Suprapubic skin (tissue), 4 donors: ENCODE measurements at regions not wholly inside any gene's neighbourhood (a gene's known extent, or its start where the extent isn't known, plus 50 kb on each side); places are given as distances from the start of the nearest gene placed in this dataset.

Source experiments
- DNase-seq, 2 donors: peaks; one replicate each; pipeline ENCODE4 v3.0.0-alpha.2; 2019; ENCODE audit warnings: low spot score in 2 of 2
- H3K27ac ChIP-seq: fragments of 200-600 bp; sonication (generic); one replicate; pipeline ENCODE4 v1.5.1; 2019
- H3K27me3 ChIP-seq: fragments of 200-600 bp; sonication (generic); one replicate; pipeline ENCODE4 v1.5.1; 2019
- H3K36me3 ChIP-seq: fragments of 200-600 bp; sonication (generic); one replicate; pipeline ENCODE4 v1.5.1; 2019
- H3K4me1 ChIP-seq: fragments of 200-600 bp; sonication (generic); one replicate; pipeline ENCODE4 v1.5.1; 2019
- H3K4me3 ChIP-seq: fragments of 200-600 bp; sonication (generic); one replicate; pipeline ENCODE4 v1.5.1; 2019; ENCODE audit warnings: mild to moderate bottlenecking
- H3K9me3 ChIP-seq: fragments of 200-600 bp; sonication (generic); one replicate; pipeline ENCODE4 v1.5.1; 2019
- EP300 ChIP-seq: sonication (generic); formaldehyde crosslinking; IDR thresholded peaks from one replicate; pipeline ENCODE4 v1.6.1; 2017; ENCODE audit warnings: antibody characterized with exemption
- POLR2A ChIP-seq, 2 donors: fragments of 450-650 bp; IDR thresholded peaks; one replicate each; pipeline ENCODE4 v1.6.1; 2017; ENCODE audit warnings: antibody characterized with exemption in 2 of 2, mild to moderate bottlenecking in 2 of 2, moderate library complexity in 2 of 2
- POLR2AphosphoS5 ChIP-seq, 3 donors: sonication (generic); formaldehyde crosslinking; IDR thresholded peaks; one replicate each; pipeline ENCODE4 v1.6.1; 2017; ENCODE audit warnings: antibody characterized with exemption in 3 of 3
- WGBS: methylation state at CpG from one replicate; pipeline ENCODE4 v1.1.5; 2018; 5-methylcytosine and 5-hydroxymethylcytosine counted together
- TF ChIP-seq, protein P1 (sequence below), 2 donors: fragments of 200-600 bp in 1 of 2; fragments of 450-650 bp in 1 of 2; sonication (generic) in 1 of 2; IDR thresholded peaks; one replicate each; pipeline ENCODE4 v1.5.1; 2016 to 2019; ENCODE audit warnings: antibody characterized with exemption in 2 of 2, mild to moderate bottlenecking in 1 of 2, moderate library complexity in 1 of 2

DNA sequence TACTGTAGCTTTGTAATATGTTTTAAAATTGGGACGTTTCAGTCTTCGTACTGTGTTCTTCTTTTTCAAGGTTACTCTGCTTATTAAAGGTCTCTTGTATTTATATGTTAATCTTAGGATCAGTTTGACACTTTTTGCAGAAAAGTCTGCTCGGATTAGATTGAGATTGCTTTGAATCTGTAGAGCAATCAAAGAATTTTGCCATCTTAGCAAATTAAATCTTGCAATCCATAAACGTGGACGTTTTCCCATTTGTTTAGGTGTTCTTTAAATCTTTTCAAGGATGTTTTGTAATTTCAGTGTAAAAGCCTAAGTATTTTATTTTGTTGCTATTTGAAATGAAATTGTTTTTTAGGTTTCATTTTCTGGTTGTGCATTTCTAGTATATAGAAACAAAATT lies 78.0 kb upstream of the GTSF1L start:
- H3K4me1 ChIP-seq = no peaks in the 10 kb centered on the region
- H3K9me3 ChIP-seq = peaks cover 24% of the 10 kb centered on the region
- no peak overlapping the region for H3K27ac ChIP-seq
- no peak overlapping the region for H3K4me3 ChIP-seq
- peaks cover 9% of the 10 kb centered on the region for H3K27me3 ChIP-seq
- WGBS = 71% methylated on average over 5 of the region's 5 CpGs
- no peaks in the 10 kb centered on the region for H3K36me3 ChIP-seq
- no peak for TF ChIP-seq POLR2AphosphoS5 (IDR thresholded peaks at IDR 0.05)
- TF ChIP-seq, protein P1, sequence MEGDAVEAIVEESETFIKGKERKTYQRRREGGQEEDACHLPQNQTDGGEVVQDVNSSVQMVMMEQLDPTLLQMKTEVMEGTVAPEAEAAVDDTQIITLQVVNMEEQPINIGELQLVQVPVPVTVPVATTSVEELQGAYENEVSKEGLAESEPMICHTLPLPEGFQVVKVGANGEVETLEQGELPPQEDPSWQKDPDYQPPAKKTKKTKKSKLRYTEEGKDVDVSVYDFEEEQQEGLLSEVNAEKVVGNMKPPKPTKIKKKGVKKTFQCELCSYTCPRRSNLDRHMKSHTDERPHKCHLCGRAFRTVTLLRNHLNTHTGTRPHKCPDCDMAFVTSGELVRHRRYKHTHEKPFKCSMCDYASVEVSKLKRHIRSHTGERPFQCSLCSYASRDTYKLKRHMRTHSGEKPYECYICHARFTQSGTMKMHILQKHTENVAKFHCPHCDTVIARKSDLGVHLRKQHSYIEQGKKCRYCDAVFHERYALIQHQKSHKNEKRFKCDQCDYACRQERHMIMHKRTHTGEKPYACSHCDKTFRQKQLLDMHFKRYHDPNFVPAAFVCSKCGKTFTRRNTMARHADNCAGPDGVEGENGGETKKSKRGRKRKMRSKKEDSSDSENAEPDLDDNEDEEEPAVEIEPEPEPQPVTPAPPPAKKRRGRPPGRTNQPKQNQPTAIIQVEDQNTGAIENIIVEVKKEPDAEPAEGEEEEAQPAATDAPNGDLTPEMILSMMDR (IDR thresholded peaks at IDR 0.05) = no peak
- DNase-seq = no peak

DNA sequence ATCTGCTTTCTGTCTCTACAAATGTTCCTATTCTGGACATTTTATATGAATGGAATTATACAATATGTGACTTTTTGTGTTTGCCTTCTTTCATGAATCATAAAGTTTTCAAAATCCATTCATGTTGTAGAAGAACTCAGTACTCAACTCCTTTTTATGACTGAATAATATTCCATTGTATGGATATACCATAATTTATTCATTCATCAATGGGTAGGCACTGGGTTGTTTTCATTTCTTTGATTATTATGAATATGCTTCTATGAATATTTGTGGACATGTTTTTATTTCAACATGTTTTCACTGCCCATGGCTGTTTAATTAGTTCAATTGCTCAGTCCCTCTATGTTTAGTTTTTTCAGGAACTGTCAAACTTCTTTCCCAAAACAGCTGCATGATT lies 76.5 kb upstream of the GTSF1L start:
- no peak overlapping the region for H3K27ac ChIP-seq
- DNase-seq = no peak
- no peak overlapping the region for H3K4me3 ChIP-seq
- H3K27me3 ChIP-seq = peaks cover 9% of the 10 kb centered on the region
- H3K36me3 ChIP-seq = no peaks in the 10 kb centered on the region
- no peaks in the 10 kb centered on the region for H3K4me1 ChIP-seq
- TF ChIP-seq POLR2A (IDR thresholded peaks at IDR 0.05) (no peak), POLR2AphosphoS5 (IDR thresholded peaks at IDR 0.05) (no peak), EP300 (no peak)
- TF ChIP-seq, protein P1 (IDR thresholded peaks at IDR 0.05) = no peak
- H3K9me3 ChIP-seq = peaks cover 16% of the 10 kb centered on the region

DNA sequence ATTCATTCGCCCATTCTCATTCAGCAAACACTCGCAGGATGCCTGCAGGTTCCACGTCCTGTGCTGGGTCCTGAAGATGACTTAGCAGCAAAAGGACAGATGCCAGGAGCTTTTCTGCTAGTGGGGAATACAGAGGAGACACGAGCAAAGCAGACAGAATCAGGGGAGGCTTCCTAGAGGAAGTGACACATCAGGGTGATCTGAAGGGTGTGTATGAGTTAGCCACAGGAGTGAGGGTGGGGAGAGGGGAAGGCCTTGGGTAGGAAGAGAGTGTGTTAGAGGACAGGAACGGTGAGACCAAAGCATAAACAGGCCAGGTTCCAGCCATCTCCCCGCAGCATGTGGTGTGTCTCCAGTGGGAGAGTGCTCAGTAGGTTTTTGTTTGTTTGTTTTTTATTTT lies 73.4 kb upstream of the GTSF1L start:
- H3K4me1 ChIP-seq = no peaks in the 10 kb centered on the region
- 77% methylated on average over 6 of the region's 6 CpGs for WGBS
- H3K4me3 ChIP-seq = no peak overlapping the region

DNA sequence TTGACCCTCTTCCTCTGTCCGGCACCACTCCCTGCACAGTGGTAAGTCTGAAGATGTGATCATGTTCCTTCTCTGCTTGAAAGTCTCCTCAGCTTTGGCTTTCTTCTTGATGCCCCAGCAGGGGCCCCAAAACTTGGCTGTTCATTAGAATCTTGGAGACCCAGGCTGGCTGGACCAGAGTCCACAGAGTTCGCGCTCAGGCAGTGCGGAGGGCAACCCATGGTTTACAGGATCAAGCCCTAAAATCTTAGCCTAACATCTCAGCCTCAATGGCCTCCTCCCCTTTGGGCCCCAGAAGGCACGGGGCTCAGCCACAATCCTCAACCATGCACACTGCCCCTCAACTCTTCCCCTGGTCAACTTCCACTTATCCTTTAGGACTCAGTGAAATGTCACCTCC lies 72.9 kb upstream of the GTSF1L start:
- TF ChIP-seq POLR2AphosphoS5 (IDR thresholded peaks at IDR 0.05) (no peak), POLR2A (IDR thresholded peaks at IDR 0.05) (no peak), EP300 (no peak)
- TF ChIP-seq, protein P1 (IDR thresholded peaks at IDR 0.05) = no peak
- Histone ChIP-seq H3K27me3 (peaks cover 9% of the 10 kb centered on the region), H3K36me3 (no peaks in the 10 kb centered on the region), H3K9me3 (peaks cover 11% of the 10 kb centered on the region), H3K4me3 (no peak overlapping the region), H3K27ac (no peak overlapping the region), H3K4me1 (no peaks in the 10 kb centered on the region)
- 86% methylated on average over 5 of the region's 5 CpGs for WGBS
- DNase-seq = no peak

More for the DNA sequence above, 73.4 kb upstream of the GTSF1L start:
- H3K9me3 ChIP-seq = peaks cover 11% of the 10 kb centered on the region
- TF ChIP-seq EP300 (no peak), POLR2A (IDR thresholded peaks at IDR 0.05) (no peak), POLR2AphosphoS5 (IDR thresholded peaks at IDR 0.05) (no peak)
- TF ChIP-seq, protein P1 (IDR thresholded peaks at IDR 0.05) = no peak
- no peak overlapping the region for H3K27ac ChIP-seq
- H3K27me3 ChIP-seq = peaks cover 9% of the 10 kb centered on the region
- H3K36me3 ChIP-seq = no peaks in the 10 kb centered on the region
- DNase-seq = no peak

DNA sequence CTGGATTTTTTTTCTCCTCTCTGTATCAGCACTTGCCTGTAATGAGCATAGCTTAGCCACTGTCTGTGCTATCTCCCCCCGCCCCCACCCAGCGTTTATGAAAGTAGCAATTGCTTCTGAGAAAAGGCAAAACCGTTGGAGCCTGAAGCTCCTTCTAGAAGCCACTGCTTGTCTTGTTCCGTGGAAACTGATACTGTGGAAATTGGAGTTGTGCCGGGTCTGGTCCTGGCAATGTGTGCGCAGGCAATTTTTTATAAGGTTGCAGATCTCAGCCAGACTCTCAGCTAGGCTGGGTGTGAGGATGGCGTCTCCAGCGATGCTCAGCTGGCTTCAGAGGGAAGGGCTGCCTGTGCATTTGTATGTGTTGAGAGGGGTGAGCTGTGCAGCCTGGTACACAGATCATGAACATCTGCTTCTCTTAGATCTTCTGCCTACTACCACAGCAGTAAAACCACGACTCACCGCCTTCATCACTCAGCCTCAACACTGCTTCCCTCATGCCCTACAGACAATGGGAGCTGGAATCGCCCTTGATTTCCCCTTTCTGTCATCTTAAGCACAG lies 72.4 kb upstream of the GTSF1L start:
- no peak for DNase-seq
- H3K27me3 ChIP-seq = peaks cover 9% of the 10 kb centered on the region
- no peak for TF ChIP-seq POLR2A (IDR thresholded peaks at IDR 0.05)
- TF ChIP-seq, protein P1 (IDR thresholded peaks at IDR 0.05) = no peak
- TF ChIP-seq POLR2AphosphoS5 (IDR thresholded peaks at IDR 0.05) = no peak
- TF ChIP-seq EP300 = no peak
- 62% methylated on average over 11 of the region's 11 CpGs for WGBS
- H3K9me3 ChIP-seq = peaks cover 9% of the 10 kb centered on the region
- no peak overlapping the region for H3K4me3 ChIP-seq
- no peaks in the 10 kb centered on the region for H3K36me3 ChIP-seq
- H3K27ac ChIP-seq = no peak overlapping the region
- H3K4me1 ChIP-seq = no peaks in the 10 kb centered on the region
